H9 (cell line): ENCODE measurements at regions not wholly inside any gene's neighbourhood (a gene's known extent, or its start where the extent isn't known, plus 50 kb on each side); places are given as distances from the start of the nearest gene placed in this dataset.

Experiments
- DNase-seq: peaks from one replicate; pipeline ENCODE4 v3.0.0-alpha.2; 2017
- H2AFZ ChIP-seq: one replicate; pipeline ENCODE4 v1.6.1; 2013; ENCODE audit warnings: mild to moderate bottlenecking, low read length, control low read depth, moderate library complexity
- H2AK5ac ChIP-seq: 2 replicates; pipeline ENCODE4 v1.6.1; 2013; ENCODE audit warnings: low read length, control low read depth, mixed read lengths; ENCODE audit not compliant: insufficient read length
- H2BK120ac ChIP-seq: one replicate; pipeline ENCODE4 v1.6.1; 2013; ENCODE audit warnings: low read depth, mild to moderate bottlenecking, low read length, control low read depth, inconsistent platforms; ENCODE audit not compliant: poor library complexity, severe bottlenecking
- H2BK12ac ChIP-seq: 2 replicates; pipeline ENCODE4 v1.6.1; 2013; ENCODE audit warnings: low read length, control low read depth, mixed read lengths, low read depth; ENCODE audit not compliant: insufficient read length
- H2BK15ac ChIP-seq: 2 replicates; pipeline ENCODE4 v1.6.1; 2013; ENCODE audit warnings: low read depth, low read length, control low read depth
- H2BK20ac ChIP-seq: one replicate; pipeline ENCODE4 v1.6.1; 2013; ENCODE audit warnings: low read depth, mild to moderate bottlenecking, low read length, control low read depth, inconsistent platforms; ENCODE audit not compliant: poor library complexity, severe bottlenecking
- H2BK5ac ChIP-seq: 2 replicates; pipeline ENCODE4 v1.6.1; 2013; ENCODE audit warnings: low read length, control low read depth, mixed read lengths; ENCODE audit not compliant: insufficient read length
- H3K14ac ChIP-seq: 2 replicates; pipeline ENCODE4 v1.6.1; 2013; ENCODE audit warnings: low read length, control low read depth; ENCODE audit not compliant: insufficient read depth
- H3K18ac ChIP-seq: 2 replicates; pipeline ENCODE4 v1.6.1; 2013; ENCODE audit warnings: low read depth, mild to moderate bottlenecking, mixed read lengths, low read length, control low read depth; ENCODE audit not compliant: insufficient read length
- H3K23ac ChIP-seq: 2 replicates; pipeline ENCODE4 v1.6.1; 2013; ENCODE audit warnings: low read length, control low read depth, mixed read lengths, low read depth; ENCODE audit not compliant: insufficient read length
- H3K23me2 ChIP-seq: 2 replicates; pipeline ENCODE4 v1.6.1; 2013; ENCODE audit warnings: low read depth, mild to moderate bottlenecking, mixed read lengths, low read length, control low read depth; ENCODE audit not compliant: insufficient read length, poor library complexity, severe bottlenecking
- H3K27ac ChIP-seq: 2 replicates; pipeline ENCODE4 v1.5.1; 2013; ENCODE audit warnings: low read length, control low read depth, mixed read lengths, low read depth; ENCODE audit not compliant: insufficient read length
- H3K27me3 ChIP-seq: 2 replicates; pipeline ENCODE4 v1.6.1; 2013; ENCODE audit warnings: low read length, control low read depth, inconsistent platforms; ENCODE audit not compliant: insufficient read depth
- H3K4ac ChIP-seq: 2 replicates; pipeline ENCODE4 v1.6.1; 2013; ENCODE audit warnings: low read depth, mild to moderate bottlenecking, control low read depth, inconsistent platforms, low read length, moderate library complexity
- H3K4me1 ChIP-seq: 2 replicates; pipeline ENCODE4 v1.6.1; 2013; ENCODE audit warnings: low read length, control low read depth, inconsistent platforms; ENCODE audit not compliant: insufficient read depth
- H3K4me2 ChIP-seq: 2 replicates; pipeline ENCODE4 v1.6.1; 2013; ENCODE audit warnings: low read length, control low read depth, mixed read lengths; ENCODE audit not compliant: insufficient read length, insufficient read depth
- H3K56ac ChIP-seq: 2 replicates; pipeline ENCODE4 v1.6.1; 2013; ENCODE audit warnings: low read depth, mild to moderate bottlenecking, mixed read lengths, low read length, control low read depth; ENCODE audit not compliant: insufficient read length
- H3K79me1 ChIP-seq: 2 replicates; pipeline ENCODE4 v1.6.1; 2013; ENCODE audit warnings: low read depth, mild to moderate bottlenecking, moderate library complexity, low read length, control low read depth, inconsistent platforms; ENCODE audit not compliant: insufficient read depth, poor library complexity, severe bottlenecking
- H3K79me2 ChIP-seq: 2 replicates; pipeline ENCODE4 v1.6.1; 2013; ENCODE audit warnings: low read length, control low read depth, inconsistent platforms; ENCODE audit not compliant: insufficient read depth
- H3K9ac ChIP-seq: 2 replicates; pipeline ENCODE4 v1.6.1; 2013; ENCODE audit warnings: low read length, control low read depth, mixed read lengths; ENCODE audit not compliant: insufficient read length; ENCODE audit errors: extremely low read depth
- H3K9me3 ChIP-seq: one replicate; pipeline ENCODE4 v1.6.1; 2013; ENCODE audit warnings: low read depth, low read length, inconsistent platforms; ENCODE audit not compliant: control insufficient read depth
- H3T11ph ChIP-seq: one replicate; pipeline ENCODE4 v1.6.1; 2013; ENCODE audit warnings: mild to moderate bottlenecking, low read length, control low read depth, inconsistent platforms
- H4K20me1 ChIP-seq: one replicate; pipeline ENCODE4 v1.6.1; 2013; ENCODE audit not compliant: control insufficient read depth, insufficient read length, insufficient read depth
- H4K5ac ChIP-seq: 2 replicates; pipeline ENCODE4 v1.6.1; 2013; ENCODE audit warnings: low read depth, mild to moderate bottlenecking, mixed read lengths, low read length, control low read depth; ENCODE audit not compliant: insufficient read length
- H4K8ac ChIP-seq: replicated peaks from 2 replicates; pipeline ENCODE4 v1.6.1; 2013; ENCODE audit warnings: low read length, control low read depth, mixed read lengths, low read depth; ENCODE audit not compliant: insufficient read length
- H4K91ac ChIP-seq: 2 replicates; pipeline ENCODE4 v1.6.1; 2013; ENCODE audit warnings: low read depth, mild to moderate bottlenecking, moderate library complexity, mixed read lengths, low read length, control low read depth; ENCODE audit not compliant: insufficient read length
- H3K27ac Mint-ChIP-seq, 3 experiments: 2 replicates in 2 of 3; 3 replicates in 1 of 3; pipeline ENCODE4 v1.8.0; 2020 to 2021; ENCODE audit warnings: mixed read lengths in 3 of 3, mild to moderate bottlenecking in 1 of 3, moderate library complexity in 1 of 3
- H3K27me3 Mint-ChIP-seq: 2 replicates; pipeline ENCODE4 v1.8.0; 2021; ENCODE audit warnings: low read depth, mild to moderate bottlenecking, moderate library complexity, mixed read lengths
- H3K36me3 Mint-ChIP-seq, 3 experiments: 2 replicates in 2 of 3; 3 replicates in 1 of 3; pipeline ENCODE4 v1.8.0; 2020 to 2021; ENCODE audit warnings: low read depth in 3 of 3, mixed read lengths in 3 of 3; ENCODE audit not compliant: insufficient read depth in 1 of 3
- H3K4me1 Mint-ChIP-seq, 2 experiments: 2 replicates each; pipeline ENCODE4 v1.8.0; 2020; ENCODE audit warnings: mixed read lengths in 2 of 2
- H3K4me3 Mint-ChIP-seq, 2 experiments: 2 replicates in 1 of 2; 3 replicates in 1 of 2; pipeline ENCODE4 v1.8.0; 2020 to 2021; ENCODE audit warnings: mild to moderate bottlenecking in 2 of 2, mixed read lengths in 2 of 2, moderate library complexity in 1 of 2
- H3K9me3 Mint-ChIP-seq, 2 experiments: 2 replicates in 1 of 2; 3 replicates in 1 of 2; pipeline ENCODE4 v1.8.0; 2020; ENCODE audit warnings: mild to moderate bottlenecking in 2 of 2, mixed read lengths in 2 of 2, moderate library complexity in 1 of 2
- CTCF ChIP-seq: fragments of 200-600 bp; sonication (generic); conservative IDR thresholded peaks from 3 replicates; pipeline ENCODE4 v1.8.0; 2021; ENCODE audit warnings: antibody characterized with exemption, mild to moderate bottlenecking
- WGBS: extraction: QIAGEN DNeasy Blood & Tissue Kit; methylation state at CpG from one replicate; pipeline ENCODE4 v1.1.7; 2013; ENCODE audit warnings: missing lambda C conversion rate, low lambda C conversion rate, mixed read lengths; ENCODE audit not compliant: insufficient read length; ENCODE audit errors: extremely low coverage; 5-methylcytosine and 5-hydroxymethylcytosine counted together

- H3K27me3 Mint-ChIP-seq = no peaks in the 10 kb centered on the region
- H3K9me3 Mint-ChIP-seq = no peaks in the 10 kb centered on the region
- H4K8ac ChIP-seq = no peak overlapping the region
- H3K27ac Mint-ChIP-seq = peak overlapping the region in 1 of 3 experiments; percentile 58; a peak in 1 of 7 replicates
- H3K27me3 ChIP-seq = no peaks in the 10 kb centered on the region
- no peak overlapping the region for H3K4me3 Mint-ChIP-seq
- no peak overlapping the region for H2BK12ac ChIP-seq
- no peak for DNase-seq
- H3K56ac ChIP-seq = no peak overlapping the region
- H2AFZ ChIP-seq = no peak overlapping the region
- H2BK20ac ChIP-seq = no peak overlapping the region
- no peak overlapping the region for H3K4ac ChIP-seq
- H3K4me1 ChIP-seq = no peaks in the 10 kb centered on the region
- TF ChIP-seq CTCF = peak; percentile 32; the same call in 1 of the 3 replicates
- no peaks in the 10 kb centered on the region for H3K79me1 ChIP-seq
- H3K14ac ChIP-seq = no peak overlapping the region
- H3K9me3 ChIP-seq = no peaks in the 10 kb centered on the region
- no peak overlapping the region for H3T11ph ChIP-seq
- H3K23me2 ChIP-seq = no peaks in the 10 kb centered on the region
- H3K18ac ChIP-seq = no peak overlapping the region
- H2AK5ac ChIP-seq = no peak overlapping the region
- no peaks in the 10 kb centered on the region for H3K36me3 Mint-ChIP-seq
- no peak overlapping the region for H2BK120ac ChIP-seq
- H4K91ac ChIP-seq = no peak overlapping the region
- H3K9ac ChIP-seq = no peak overlapping the region
- peaks cover 8 to 9% of the 10 kb centered on the region in 2 experiments for H3K4me1 Mint-ChIP-seq
- H3K23ac ChIP-seq = no peak overlapping the region
- WGBS = no CpG with 5 or more reads among the region's 2 CpGs
- no peak overlapping the region for H2BK15ac ChIP-seq
- H3K27ac ChIP-seq = no peak overlapping the region
- H4K20me1 ChIP-seq = no peaks in the 10 kb centered on the region
- no peak overlapping the region for H4K5ac ChIP-seq
- H3K79me2 ChIP-seq = no peaks in the 10 kb centered on the region
- H2BK5ac ChIP-seq = no peak overlapping the region
- H3K4me2 ChIP-seq = no peak overlapping the region
Observed at GRCh38 chr3:25304916-25305315, 123.1 kb upstream of the RARB start.
